ENCODE measurements at regions not wholly inside any gene's neighbourhood (a gene's known extent, or its start where the extent isn't known, plus 50 kb on each side); places are given as distances from the start of the nearest gene placed in this dataset.

DNA sequence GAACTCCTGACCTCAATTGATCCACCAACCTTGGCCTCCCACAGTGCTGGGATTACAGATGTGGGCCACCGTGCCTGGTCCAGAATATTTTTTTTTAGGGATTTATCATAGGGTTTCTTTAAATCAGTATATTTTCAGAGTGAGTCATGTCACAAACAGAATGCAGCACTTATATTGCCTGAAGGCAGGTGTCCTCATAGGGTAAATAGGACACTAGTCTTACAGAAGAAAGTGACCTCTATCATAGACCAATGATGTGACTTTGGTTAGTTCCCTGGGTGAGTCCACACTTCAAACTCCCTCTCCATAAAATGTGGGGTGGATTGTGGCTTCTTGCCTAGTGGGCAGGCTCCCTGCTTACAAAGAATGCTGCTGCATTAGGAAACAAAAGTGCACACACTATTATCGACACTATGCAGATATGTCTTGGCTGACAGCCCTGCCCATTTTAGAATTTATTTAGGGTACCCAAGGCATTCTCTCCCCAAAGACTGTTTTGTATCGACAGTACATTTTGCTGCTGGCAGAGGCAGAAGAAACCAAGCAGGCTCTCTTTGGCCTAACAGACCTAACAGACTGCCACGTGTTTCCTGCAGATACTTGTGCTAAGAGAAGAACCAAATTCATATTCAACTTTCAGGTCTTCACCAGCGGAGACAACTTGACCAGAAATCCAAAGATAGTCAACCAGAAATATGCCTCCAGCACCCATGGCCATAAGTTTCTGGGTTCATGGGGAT, 125.0 kb downstream of the MOBP start:
- intact Hi-C loops (cut with DNase I; ENCODE audit: low total_unique reads), result no loop called here
- TF ChIP-seq POLR2A (IDR thresholded peaks at IDR 0.05) (no peak), POLR2AphosphoS5 (IDR thresholded peaks at IDR 0.05) (no peak)
- TF ChIP-seq, protein P1, sequence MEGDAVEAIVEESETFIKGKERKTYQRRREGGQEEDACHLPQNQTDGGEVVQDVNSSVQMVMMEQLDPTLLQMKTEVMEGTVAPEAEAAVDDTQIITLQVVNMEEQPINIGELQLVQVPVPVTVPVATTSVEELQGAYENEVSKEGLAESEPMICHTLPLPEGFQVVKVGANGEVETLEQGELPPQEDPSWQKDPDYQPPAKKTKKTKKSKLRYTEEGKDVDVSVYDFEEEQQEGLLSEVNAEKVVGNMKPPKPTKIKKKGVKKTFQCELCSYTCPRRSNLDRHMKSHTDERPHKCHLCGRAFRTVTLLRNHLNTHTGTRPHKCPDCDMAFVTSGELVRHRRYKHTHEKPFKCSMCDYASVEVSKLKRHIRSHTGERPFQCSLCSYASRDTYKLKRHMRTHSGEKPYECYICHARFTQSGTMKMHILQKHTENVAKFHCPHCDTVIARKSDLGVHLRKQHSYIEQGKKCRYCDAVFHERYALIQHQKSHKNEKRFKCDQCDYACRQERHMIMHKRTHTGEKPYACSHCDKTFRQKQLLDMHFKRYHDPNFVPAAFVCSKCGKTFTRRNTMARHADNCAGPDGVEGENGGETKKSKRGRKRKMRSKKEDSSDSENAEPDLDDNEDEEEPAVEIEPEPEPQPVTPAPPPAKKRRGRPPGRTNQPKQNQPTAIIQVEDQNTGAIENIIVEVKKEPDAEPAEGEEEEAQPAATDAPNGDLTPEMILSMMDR (IDR thresholded peaks at IDR 0.05 in 8 of 11, conservative IDR thresholded peaks at IDR 0.05 in 3 of 11), result no peak
- no peaks in the 10 kb centered on the region for H3K9me3 ChIP-seq
- no peak overlapping the region for H3K27ac ChIP-seq
- no peak overlapping the region for H3K4me3 ChIP-seq
- H3K27me3 ChIP-seq (replicated peaks in 1 of 7), result no peaks in the 10 kb centered on the region
- H3K4me1 ChIP-seq, result no peaks in the 10 kb centered on the region
- no peak for DNase-seq
- H3K36me3 ChIP-seq, result no peaks in the 10 kb centered on the region
- 45 to 55% (median 46%) methylated on average over 5 of the region's 5 CpGs for WGBS, 5 donors

DNA sequence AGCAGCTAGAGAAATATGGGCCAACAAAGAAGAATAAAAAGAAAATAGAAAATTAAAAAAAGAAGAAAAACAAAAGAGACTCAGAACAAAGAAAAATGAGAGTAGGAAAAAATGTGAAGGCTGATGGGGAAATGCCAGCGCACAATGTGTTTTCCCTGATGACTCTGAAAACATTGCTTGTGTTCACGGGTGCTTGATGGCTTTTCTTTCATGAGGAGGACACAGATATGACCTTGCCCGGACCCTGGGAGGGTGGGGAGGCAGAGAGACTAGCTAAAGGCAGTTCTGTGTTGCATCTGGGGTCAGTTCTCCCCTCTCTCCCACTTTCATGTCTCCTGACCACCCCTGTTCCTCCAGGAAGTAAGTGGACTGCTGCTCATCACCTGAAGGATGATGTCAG, 125.9 kb downstream of the MOBP start:
- Histone ChIP-seq H3K36me3 (no peaks in the 10 kb centered on the region), H3K27ac (no peak overlapping the region), H3K9me3 (no peaks in the 10 kb centered on the region), H3K4me1 (no peaks in the 10 kb centered on the region), H3K4me3 (no peak overlapping the region), H3K27me3 (replicated peaks in 1 of 7) (no peaks in the 10 kb centered on the region)
- WGBS, 5 donors, result 53 to 73% (median 64%) methylated on average over 3 of the region's 3 CpGs
- DNase-seq, result no peak
- intact Hi-C loops (cut with DNase I; ENCODE audit: low total_unique reads), result no loop called here
- no peak for TF ChIP-seq POLR2A (IDR thresholded peaks at IDR 0.05)
- no peak for TF ChIP-seq POLR2AphosphoS5 (IDR thresholded peaks at IDR 0.05)

DNA sequence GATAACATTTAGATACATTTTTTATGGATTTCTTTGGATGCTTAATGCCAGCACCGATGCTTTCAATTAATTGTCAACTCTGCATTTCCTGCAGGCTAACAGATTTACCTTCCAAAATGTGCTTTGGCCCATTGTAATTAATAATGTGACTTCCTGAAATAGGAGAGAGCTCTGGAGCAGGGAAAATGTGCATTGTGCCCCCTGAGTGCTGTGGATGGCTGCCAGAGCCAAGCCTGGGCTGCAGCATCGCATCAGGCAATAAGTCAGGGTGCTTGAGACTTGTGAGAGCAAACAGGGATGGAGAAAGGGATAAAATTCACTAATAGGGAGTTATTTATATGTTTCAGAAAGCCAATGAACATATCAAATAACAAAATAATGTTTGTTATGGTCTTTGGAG, 133.8 kb downstream of the MOBP start:
- 24 to 63% (median 48%) methylated on average over 2 of the region's 2 CpGs for WGBS, 5 donors
- Histone ChIP-seq H3K4me1 (no peaks in the 10 kb centered on the region), H3K36me3 (no peaks in the 10 kb centered on the region), H3K9me3 (no peaks in the 10 kb centered on the region), H3K27ac (no peak overlapping the region), H3K4me3 (no peak overlapping the region), H3K27me3 (replicated peaks in 1 of 7) (no peaks in the 10 kb centered on the region)
- intact Hi-C loops (cut with DNase I; ENCODE audit: low total_unique reads), result no loop called here
- DNase-seq, result no peak
- TF ChIP-seq POLR2AphosphoS5 (IDR thresholded peaks at IDR 0.05), result no peak
- TF ChIP-seq POLR2A (IDR thresholded peaks at IDR 0.05), result no peak
- TF ChIP-seq, protein P1 (IDR thresholded peaks at IDR 0.05 in 8 of 11, conservative IDR thresholded peaks at IDR 0.05 in 3 of 11), result no peak

DNA sequence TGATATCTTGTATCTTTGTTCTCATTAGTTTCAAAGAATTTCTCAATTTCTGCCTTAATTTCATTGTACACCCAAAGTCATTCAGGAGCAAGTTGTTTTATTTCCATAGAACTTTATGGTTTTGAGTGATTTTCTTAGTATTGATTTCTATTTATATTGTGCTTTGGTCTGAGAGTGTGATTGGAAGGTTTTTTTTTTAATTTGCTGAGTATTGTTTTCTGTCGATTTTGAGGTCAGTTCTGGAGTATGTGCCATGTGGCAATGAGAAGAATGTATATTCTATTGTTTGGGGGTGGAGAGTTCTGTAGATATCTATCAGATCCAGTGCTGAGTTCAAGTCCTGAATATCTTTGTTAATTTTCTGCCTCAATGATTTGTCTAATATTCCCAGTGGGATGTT, 138.4 kb downstream of the MOBP start:
- 80 to 88% (median 81%) methylated on average over 1 of the region's 1 CpG for WGBS, 5 donors
- no peak overlapping the region for H3K27ac ChIP-seq
- H3K4me1 ChIP-seq, result no peaks in the 10 kb centered on the region
- no peak for TF ChIP-seq POLR2A (IDR thresholded peaks at IDR 0.05)
- TF ChIP-seq POLR2AphosphoS5 (IDR thresholded peaks at IDR 0.05), result no peak
- TF ChIP-seq, protein P1 (IDR thresholded peaks at IDR 0.05 in 8 of 11, conservative IDR thresholded peaks at IDR 0.05 in 3 of 11), result no peak
- DNase-seq, result no peak
- intact Hi-C loops (cut with DNase I; ENCODE audit: low total_unique reads), result no loop called here
- H3K9me3 ChIP-seq, result no peaks in the 10 kb centered on the region
- H3K27me3 ChIP-seq (replicated peaks in 1 of 7), result peaks cover 0 to 18% (median 0%) of the 10 kb centered on the region in 7 donors
- H3K36me3 ChIP-seq, result no peaks in the 10 kb centered on the region
- H3K4me3 ChIP-seq, result no peak overlapping the region

Measured in spleen (tissue), 11 donors.